MM.1S (cell line): ENCODE measurements at regions not wholly inside any gene's neighbourhood (a gene's known extent, or its start where the extent isn't known, plus 50 kb on each side); places are given as distances from the start of the nearest gene placed in this dataset.

Experiments
- CTCF ChIP-seq: fragments of 300-600 bp; sonication (generic); IDR thresholded peaks from 2 replicates; pipeline ENCODE4 v1.5.1; 2016; ENCODE audit warnings: antibody characterized with exemption, low read length, mixed read lengths
- EZH2 ChIP-seq: fragments of 300-600 bp; sonication (generic); optimal IDR thresholded peaks from 2 replicates; pipeline ENCODE3; 2017; ENCODE audit warnings: low read depth, mild to moderate bottlenecking, antibody characterized with exemption, low read length, mixed read lengths
- EZH2phosphoT487 ChIP-seq: fragments of 300-600 bp; sonication (generic); IDR thresholded peaks from 2 replicates; pipeline ENCODE4 v1.6.1; 2018; ENCODE audit warnings: antibody characterized with exemption, low read length

- TF ChIP-seq CTCF (no peak), EZH2 (no peak), EZH2phosphoT487 (no peak)
Measured at GRCh38 chr1:18039102-18039501, 68.5 kb upstream of the IGSF21 start.
